GM18861 (cell line): ENCODE measurements at regions not wholly inside any gene's neighbourhood (a gene's known extent, or its start where the extent isn't known, plus 50 kb on each side); places are given as distances from the start of the nearest gene placed in this dataset.
"Not testable (repeated sequence)": the region's sequence is repeated elsewhere in the genome, so short reads cannot be mapped to it uniquely, and the experiment has no call there.

Experiments
- ATAC-seq: cut with Tn5 transposase; IDR thresholded peaks from one replicate; pipeline ENCODE4 v1.9.1; 2021; ENCODE audit not compliant: unreplicated experiment

GRCh38 chr1:173394813-173395212, 82.3 kb upstream of the PRDX6 start:
- ATAC-seq: not testable (repeated sequence)

DNA sequence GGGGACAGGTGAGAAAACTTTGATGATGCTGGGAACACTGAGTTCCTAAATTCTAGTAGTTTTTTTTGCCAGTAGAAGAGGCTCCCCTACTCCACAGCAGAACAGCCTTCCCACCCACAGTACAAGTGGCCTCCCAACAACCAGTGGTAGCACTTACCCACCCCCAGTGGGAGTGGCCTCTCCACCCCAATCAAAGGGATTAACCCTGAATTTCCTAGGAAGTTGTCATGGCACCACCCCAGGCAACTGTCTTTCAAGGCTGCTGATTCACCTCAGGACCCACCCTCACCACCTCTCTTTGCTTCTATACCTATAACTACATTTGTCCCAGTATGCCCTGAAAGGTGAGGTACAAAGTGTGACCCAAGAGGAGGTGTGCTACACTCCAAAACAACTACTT, 81.4 kb upstream of the PRDX6 start:
- ATAC-seq: no peak

DNA sequence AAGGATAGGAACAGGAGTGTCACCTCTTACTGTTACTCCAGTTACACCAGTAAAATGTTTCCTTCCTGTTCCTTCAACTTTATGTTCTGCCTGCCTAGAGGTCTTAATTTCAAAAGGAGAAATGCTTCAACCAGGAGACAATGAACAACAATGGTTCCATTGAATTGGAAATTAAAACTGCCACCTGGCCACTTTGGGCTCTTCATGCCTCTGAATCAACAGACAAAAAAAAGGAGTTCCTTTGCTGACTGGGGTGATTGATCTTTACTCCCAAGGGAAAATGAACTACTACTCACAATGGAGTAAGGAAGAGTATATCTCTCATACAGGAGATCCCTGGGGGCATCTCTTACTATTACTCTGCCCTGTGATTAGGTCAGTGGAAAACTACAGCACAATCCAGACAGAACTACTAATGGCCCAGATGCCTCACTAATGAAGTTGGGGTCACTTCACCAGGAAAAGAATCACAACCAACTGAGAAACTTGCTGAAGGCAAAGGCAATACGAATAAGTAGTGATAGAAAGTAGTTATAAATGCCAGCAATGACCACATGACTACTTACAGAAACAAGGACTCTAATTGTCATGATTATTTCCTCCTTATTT, 76.6 kb upstream of the PRDX6 start:
- ATAC-seq: no peak

DNA sequence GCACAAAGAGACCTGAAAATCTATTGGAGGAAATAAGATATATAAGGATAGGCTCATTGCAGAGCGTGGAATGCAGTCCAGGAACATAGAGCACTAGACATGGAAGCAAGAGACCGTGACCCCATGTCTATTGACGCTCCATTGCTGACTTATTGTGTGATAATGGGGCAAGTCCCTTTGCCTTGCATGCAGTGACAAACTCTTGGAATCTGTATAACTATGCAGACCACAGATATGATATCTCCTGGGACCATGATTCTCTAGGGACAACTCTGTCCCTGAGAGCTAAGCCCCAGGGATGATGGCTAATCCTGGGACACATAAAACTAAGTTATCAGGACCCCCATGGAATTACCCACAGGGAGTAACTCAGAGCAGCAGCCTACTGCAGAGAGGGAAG, 73.1 kb upstream of the PRDX6 start:
- no peak for ATAC-seq

GRCh38 chr1:173405281-173405680, 71.9 kb upstream of the PRDX6 start:
- no peak for ATAC-seq

GRCh38 chr1:173405834-173406233, 71.3 kb upstream of the PRDX6 start:
- no peak for ATAC-seq

DNA sequence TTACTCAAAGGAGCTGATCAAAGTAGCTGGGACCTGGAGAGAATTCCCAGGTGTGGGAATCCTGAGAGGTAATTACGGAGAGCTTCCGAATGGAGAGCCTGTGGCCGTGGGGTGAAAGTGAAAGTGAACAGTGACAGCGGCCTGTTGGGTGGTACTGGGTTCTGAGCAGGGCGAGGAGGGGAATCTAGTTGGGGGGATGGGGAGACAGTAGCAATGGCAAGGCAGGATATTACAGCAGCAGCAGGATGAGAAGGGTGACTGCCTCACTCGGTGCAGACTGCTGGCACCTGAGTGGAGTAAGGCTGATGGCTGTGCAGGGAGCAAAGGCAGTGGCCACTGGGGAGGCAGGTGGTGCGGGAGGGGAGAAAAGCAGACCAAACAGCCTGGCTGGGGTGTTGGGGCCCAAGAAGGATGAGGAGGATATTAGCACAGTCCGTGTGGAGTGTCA, 70.3 kb upstream of the PRDX6 start:
- ATAC-seq: no peak

- no peak for ATAC-seq
Observed at GRCh38 chr1:173407846-173408245, 69.3 kb upstream of the PRDX6 start.

GRCh38 chr1:173408886-173409285, 68.2 kb upstream of the PRDX6 start:
- ATAC-seq: no peak

DNA sequence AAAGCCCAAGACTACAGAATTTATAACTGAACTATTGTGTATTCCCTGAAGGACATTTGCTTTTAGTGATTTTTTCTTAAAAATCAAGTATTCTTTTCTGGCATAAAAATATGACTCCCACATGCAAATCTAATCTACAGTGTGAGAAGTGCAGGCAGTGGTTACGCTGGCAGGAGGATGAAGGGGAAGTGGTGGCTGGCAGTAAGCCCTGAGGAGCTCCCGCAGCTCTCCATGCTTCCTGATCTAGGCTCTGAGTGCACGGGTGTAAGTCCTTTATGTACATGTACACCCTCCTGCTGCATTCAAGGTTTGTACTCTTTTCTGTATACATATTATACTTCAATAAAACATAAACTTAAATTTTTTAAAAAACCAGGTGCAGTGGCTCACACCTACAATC, 67.5 kb upstream of the PRDX6 start:
- no peak for ATAC-seq

DNA sequence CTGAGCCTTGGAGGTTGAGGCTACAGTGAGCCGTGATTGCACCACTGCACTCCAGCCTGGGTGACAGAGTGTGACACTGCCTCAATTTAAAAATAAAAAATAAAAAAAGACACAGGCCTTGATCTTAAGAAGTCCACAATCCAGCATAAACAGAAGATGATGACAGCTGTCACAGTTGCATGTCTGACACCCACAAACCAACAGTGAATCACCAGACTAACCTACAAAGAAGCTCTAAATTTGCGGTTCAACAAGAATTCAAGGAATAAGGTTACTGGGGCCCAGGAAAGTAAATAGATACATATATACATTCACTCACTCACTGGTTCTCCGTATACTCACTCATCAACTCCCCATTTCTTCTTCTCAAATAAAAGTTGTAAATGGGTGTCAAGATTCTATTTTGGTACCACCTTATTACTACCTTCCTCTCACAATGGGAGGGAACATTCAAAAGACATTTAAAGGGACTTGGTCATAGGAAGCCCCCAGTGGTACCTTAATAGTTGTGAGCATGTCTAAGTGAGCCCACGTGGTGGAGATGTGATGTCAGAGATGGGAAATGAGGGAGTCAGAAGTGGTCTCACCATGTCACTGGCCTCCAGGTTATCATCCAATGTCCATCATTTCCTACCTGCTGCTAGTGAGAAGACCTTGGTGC, 66.9 kb upstream of the PRDX6 start:
- peak; percentile 0 for ATAC-seq

DNA sequence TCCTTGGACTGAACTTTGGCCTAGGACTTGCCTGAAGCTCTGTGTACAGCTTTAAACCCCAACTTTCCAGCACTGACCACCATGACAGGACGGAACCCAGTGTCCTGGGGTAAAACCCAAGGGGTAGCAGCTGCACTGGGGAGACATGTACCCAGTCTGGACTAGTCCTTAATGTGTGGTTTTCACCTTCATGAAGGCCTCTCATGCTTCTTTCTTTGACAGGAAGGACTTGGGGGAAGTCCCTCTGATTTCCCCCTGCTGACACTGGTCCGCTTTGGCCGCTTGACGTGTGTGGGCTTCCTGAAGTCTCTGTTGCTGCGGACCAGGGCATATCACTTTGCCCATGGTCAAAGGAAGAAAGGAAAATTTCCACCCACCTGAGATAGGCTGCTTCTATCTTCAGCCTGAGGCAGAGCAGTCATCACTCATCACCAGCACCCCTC, 66.3 kb upstream of the PRDX6 start:
- peak; percentile 55 for ATAC-seq

DNA sequence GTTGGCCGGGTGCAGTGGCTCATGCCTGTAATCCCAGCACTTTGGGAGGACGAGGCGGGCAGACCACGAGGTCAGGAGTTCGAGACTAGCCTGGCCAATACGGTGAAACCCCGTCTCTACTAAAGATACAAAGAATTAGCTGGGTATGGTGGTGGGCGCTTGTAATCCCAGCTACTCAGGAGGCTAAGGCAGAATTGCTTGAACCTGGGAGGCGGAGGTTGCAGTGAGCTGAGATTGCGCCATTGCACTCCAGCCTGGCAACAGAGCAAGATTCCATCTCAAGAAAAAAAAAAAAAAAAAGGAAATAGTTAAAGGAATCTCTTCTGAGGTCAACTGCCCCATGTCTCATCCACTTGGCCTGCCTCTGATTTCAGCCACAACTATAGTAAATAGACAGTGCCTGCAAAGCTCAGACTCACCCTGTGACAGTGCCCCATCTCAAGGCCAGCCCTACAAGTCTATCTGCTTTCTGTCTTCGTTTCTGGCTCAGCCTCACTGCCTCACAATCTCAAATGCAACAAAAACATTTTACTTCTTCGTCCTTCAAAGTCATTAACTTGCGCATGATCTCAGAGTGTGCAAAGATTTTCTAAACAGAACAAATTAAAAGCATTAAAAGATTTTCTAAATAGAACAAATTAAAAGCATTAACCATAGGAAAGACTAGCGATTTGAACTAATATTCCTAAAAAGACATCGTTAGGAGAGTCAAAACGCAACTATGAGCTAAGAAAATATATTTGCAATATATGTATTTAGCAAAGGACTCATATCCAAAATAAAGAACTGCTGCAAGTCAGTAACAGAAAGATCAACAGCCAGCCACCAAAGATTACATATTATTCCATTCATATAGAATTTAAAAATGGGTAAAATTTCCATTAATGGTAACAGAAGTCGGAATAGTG, 65.0 kb upstream of the PRDX6 start:
- ATAC-seq: no peak

GRCh38 chr1:173413271-173413707, 63.8 kb upstream of the PRDX6 start:
- ATAC-seq: no peak

DNA sequence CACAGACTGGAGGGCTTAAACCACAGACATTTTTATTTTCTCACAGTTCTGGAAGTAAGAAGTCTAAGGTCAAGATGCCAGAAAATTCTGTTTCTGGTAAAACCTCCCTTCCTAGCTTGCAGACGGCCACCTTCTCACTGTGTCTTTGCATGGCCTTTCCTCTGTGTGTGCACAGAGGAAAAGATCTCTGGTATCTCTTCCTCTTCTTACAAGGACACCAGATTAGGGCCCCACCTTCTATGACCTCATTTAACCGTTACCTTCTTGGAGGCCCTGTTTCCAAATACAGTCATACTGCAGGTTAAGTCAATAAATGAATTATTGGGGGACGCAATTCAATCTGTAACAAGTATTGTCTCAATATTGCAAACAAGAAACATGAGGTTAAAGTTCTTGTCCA, 63.0 kb upstream of the PRDX6 start:
- peak; percentile 29 for ATAC-seq

GRCh38 chr1:173414539-173415226, 62.5 kb upstream of the PRDX6 start:
- no peak for ATAC-seq

GRCh38 chr1:173415490-173415889, 61.6 kb upstream of the PRDX6 start:
- peak; percentile 29 for ATAC-seq

DNA sequence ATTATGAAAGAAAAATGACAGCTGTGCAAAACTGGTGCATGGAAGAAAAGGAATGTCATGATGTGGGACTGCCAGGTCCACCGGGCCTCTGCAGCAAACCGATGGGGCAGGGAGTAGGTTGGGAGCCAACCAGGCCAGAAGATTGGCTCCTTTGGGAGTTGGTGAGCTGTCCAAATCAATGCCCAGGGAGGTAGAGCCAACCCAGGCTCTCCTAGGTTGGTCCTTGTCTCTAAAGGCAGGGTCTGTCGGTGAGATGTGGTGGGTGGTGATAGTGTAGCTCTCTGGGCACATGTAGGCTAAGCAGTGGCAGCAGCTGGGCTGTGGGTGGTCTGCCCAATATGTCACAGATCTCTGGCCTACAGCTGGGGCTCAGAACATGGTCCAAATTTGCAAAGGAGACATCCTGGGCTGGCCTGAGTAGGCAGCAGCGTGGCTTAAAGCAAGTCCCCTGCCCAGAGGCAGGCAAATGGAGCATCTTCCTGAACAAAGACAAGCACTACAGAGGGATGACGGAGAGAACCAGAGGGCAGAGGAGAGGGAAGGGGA, 61.2 kb upstream of the PRDX6 start:
- ATAC-seq: no peak

DNA sequence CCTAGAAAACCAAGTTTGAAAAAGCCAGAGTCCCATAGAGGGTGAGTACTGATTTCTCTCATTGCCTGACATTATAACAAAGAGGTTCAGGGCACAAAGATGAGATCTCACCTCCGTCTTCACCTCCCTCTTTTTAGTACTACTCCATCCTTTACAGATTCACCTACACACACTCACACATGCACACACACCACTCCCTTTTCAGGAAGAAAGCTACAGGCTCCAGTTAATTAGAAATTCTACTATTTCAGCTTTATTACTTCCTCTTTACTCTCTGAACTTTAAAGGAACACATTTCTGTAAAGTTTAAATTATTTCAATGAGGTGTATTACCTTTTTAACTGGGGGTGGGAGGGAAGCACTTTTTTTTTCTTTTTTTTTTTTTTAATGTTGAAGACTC, 59.6 kb upstream of the PRDX6 start:
- no peak for ATAC-seq

- peak; percentile 24 for ATAC-seq
Observed at GRCh38 chr1:173418107-173418985, 58.8 kb upstream of the PRDX6 start.
